SH-SY5Y (cell line): ENCODE measurements at regions not wholly inside any gene's neighbourhood (a gene's known extent, or its start where the extent isn't known, plus 50 kb on each side); places are given as distances from the start of the nearest gene placed in this dataset.

Source experiments
- GATA2 ChIP-seq: IDR thresholded peaks from 2 replicates; pipeline ENCODE4 v1.6.1; 2011; ENCODE audit warnings: mild to moderate bottlenecking, low read depth, low read length
- GATA3 ChIP-seq: IDR thresholded peaks from 2 replicates; pipeline ENCODE4 v1.6.1; 2011; ENCODE audit warnings: low read depth, mild to moderate bottlenecking, low read length, moderate library complexity

DNA sequence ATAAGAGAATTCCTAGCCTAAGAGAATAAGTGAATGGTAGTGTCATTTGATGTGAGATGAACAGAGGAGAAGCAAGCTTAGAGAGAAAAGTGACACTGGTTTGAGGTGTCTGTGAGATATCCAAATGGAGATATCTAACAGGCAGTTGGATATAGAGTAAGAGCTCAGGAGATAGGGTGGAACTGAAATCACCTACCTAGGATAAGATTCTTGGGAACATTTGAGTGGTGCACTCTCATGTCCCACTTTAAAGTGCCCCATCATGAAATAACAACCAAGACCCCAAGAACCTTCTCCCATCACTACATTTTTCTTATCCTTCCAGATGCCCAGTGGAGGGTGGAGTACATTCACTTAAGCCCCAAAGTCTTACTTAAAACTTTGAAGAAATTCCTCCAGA, 109.0 kb upstream of the MAFB start:
- TF ChIP-seq GATA2 (no peak), GATA3 (no peak)
